GM12878 (cell line): ENCODE measurements at regions not wholly inside any gene's neighbourhood (a gene's known extent, or its start where the extent isn't known, plus 50 kb on each side); places are given as distances from the start of the nearest gene placed in this dataset.

Experiments
- CHD1 ChIP-seq: IDR thresholded peaks from 2 replicates; pipeline ENCODE4 v1.6.1; 2012; ENCODE audit warnings: low read depth, low read length, improper control_type of control experiment
- IKZF2 ChIP-seq, 2 experiments: fragments of 450-650 bp; IDR thresholded peaks; 2 replicates each; pipeline ENCODE4 v1.6.1; 2017; ENCODE audit warnings: mild to moderate bottlenecking in 2 of 2, moderate library complexity in 2 of 2
- IRF5 ChIP-seq: fragments of 450-650 bp; IDR thresholded peaks from 2 replicates; pipeline ENCODE4 v1.6.1; 2017; ENCODE audit warnings: borderline replicate concordance
- PRDM15 ChIP-seq: fragments of 450-650 bp; formaldehyde crosslinking; IDR thresholded peaks from 2 replicates; pipeline ENCODE4 v1.4.0; 2020; ENCODE audit warnings: mild to moderate bottlenecking, moderate library complexity
- RCOR1 ChIP-seq: conservative IDR thresholded peaks from 2 replicates; pipeline ENCODE4 v1.6.1; 2012; ENCODE audit warnings: low read depth, low read length, improper control_type of control experiment
- SIN3A ChIP-seq: IDR thresholded peaks from 2 replicates; pipeline ENCODE4 v1.6.1; 2012; ENCODE audit warnings: low read depth, low read length, improper control_type of control experiment
- SRF ChIP-seq, 2 experiments: IDR thresholded peaks; 2 replicates each; pipeline ENCODE4 v1.6.1; 2011; ENCODE audit warnings: low read depth in 2 of 2, low read length in 2 of 2, mild to moderate bottlenecking in 1 of 2, moderate library complexity in 1 of 2
- WRNIP1 ChIP-seq: IDR thresholded peaks from 2 replicates; pipeline ENCODE4 v1.6.1; 2011; ENCODE audit warnings: low read depth, low read length, improper control_type of control experiment, borderline replicate concordance
- ZNF622 ChIP-seq: fragments of 450-650 bp; IDR thresholded peaks from 2 replicates; pipeline ENCODE4 v1.6.1; 2017; ENCODE audit warnings: mild to moderate bottlenecking, inconsistent platforms
- TF ChIP-seq, protein P1 (sequence below): fragments of 450-650 bp; IDR thresholded peaks from 2 replicates; pipeline ENCODE4 v1.6.1; 2016; ENCODE audit warnings: mild to moderate bottlenecking, moderate library complexity, borderline replicate concordance
- TF ChIP-seq, protein P2 (sequence below): fragments of 450-650 bp; IDR thresholded peaks from 2 replicates; pipeline ENCODE4 v1.6.1; 2018; ENCODE audit warnings: mild to moderate bottlenecking, low read depth, moderate library complexity; ENCODE audit not compliant: partially characterized antibody
- TF ChIP-seq, protein P3 (sequence below): fragments of 450-650 bp; conservative IDR thresholded peaks from 2 replicates; pipeline ENCODE4 v1.6.1; 2017; ENCODE audit warnings: mild to moderate bottlenecking, moderate library complexity

DNA sequence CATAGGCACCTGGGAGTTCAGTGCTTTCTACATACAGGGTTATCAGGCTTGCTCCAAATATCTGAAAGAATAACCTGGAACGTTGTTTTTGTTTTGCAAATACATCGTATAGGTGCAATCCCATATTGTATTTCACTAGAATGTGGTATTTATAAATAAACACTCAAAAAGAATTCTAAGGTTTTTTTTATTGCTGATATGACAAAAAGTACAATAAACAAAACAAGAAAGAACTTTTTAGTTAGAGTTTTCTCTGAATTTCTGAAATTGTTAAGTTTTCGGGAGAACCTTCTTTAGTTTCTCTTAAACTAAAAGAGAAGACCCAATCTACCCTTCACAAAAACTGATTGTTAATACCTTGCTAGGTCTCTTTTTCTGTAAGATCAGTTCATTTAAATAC is 225.8 kb downstream of the CCDC59 start (continued):
- TF ChIP-seq, protein P1, sequence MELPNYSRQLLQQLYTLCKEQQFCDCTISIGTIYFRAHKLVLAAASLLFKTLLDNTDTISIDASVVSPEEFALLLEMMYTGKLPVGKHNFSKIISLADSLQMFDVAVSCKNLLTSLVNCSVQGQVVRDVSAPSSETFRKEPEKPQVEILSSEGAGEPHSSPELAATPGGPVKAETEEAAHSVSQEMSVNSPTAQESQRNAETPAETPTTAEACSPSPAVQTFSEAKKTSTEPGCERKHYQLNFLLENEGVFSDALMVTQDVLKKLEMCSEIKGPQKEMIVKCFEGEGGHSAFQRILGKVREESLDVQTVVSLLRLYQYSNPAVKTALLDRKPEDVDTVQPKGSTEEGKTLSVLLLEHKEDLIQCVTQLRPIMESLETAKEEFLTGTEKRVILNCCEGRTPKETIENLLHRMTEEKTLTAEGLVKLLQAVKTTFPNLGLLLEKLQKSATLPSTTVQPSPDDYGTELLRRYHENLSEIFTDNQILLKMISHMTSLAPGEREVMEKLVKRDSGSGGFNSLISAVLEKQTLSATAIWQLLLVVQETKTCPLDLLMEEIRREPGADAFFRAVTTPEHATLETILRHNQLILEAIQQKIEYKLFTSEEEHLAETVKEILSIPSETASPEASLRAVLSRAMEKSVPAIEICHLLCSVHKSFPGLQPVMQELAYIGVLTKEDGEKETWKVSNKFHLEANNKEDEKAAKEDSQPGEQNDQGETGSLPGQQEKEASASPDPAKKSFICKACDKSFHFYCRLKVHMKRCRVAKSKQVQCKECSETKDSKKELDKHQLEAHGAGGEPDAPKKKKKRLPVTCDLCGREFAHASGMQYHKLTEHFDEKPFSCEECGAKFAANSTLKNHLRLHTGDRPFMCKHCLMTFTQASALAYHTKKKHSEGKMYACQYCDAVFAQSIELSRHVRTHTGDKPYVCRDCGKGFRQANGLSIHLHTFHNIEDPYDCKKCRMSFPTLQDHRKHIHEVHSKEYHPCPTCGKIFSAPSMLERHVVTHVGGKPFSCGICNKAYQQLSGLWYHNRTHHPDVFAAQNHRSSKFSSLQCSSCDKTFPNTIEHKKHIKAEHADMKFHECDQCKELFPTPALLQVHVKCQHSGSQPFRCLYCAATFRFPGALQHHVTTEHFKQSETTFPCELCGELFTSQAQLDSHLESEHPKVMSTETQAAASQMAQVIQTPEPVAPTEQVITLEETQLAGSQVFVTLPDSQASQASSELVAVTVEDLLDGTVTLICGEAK: no peak
- TF ChIP-seq SIN3A (no peak), SRF (IDR thresholded peaks at IDR 0.05; ENCODE audit: low read depth in 2 of 2, low read length in 2 of 2) (no peak), IKZF2 (IDR thresholded peaks at IDR 0.05) (no peak), RCOR1 (no peak), WRNIP1 (no peak), PRDM15 (CRISPR knock-in tag) (no peak), ZNF622 (no peak), CHD1 (no peak), IRF5 (no peak)
- TF ChIP-seq, protein P2, sequence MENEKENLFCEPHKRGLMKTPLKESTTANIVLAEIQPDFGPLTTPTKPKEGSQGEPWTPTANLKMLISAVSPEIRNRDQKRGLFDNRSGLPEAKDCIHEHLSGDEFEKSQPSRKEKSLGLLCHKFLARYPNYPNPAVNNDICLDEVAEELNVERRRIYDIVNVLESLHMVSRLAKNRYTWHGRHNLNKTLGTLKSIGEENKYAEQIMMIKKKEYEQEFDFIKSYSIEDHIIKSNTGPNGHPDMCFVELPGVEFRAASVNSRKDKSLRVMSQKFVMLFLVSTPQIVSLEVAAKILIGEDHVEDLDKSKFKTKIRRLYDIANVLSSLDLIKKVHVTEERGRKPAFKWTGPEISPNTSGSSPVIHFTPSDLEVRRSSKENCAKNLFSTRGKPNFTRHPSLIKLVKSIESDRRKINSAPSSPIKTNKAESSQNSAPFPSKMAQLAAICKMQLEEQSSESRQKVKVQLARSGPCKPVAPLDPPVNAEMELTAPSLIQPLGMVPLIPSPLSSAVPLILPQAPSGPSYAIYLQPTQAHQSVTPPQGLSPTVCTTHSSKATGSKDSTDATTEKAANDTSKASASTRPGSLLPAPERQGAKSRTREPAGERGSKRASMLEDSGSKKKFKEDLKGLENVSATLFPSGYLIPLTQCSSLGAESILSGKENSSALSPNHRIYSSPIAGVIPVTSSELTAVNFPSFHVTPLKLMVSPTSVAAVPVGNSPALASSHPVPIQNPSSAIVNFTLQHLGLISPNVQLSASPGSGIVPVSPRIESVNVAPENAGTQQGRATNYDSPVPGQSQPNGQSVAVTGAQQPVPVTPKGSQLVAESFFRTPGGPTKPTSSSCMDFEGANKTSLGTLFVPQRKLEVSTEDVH: no peak
- TF ChIP-seq, protein P3, sequence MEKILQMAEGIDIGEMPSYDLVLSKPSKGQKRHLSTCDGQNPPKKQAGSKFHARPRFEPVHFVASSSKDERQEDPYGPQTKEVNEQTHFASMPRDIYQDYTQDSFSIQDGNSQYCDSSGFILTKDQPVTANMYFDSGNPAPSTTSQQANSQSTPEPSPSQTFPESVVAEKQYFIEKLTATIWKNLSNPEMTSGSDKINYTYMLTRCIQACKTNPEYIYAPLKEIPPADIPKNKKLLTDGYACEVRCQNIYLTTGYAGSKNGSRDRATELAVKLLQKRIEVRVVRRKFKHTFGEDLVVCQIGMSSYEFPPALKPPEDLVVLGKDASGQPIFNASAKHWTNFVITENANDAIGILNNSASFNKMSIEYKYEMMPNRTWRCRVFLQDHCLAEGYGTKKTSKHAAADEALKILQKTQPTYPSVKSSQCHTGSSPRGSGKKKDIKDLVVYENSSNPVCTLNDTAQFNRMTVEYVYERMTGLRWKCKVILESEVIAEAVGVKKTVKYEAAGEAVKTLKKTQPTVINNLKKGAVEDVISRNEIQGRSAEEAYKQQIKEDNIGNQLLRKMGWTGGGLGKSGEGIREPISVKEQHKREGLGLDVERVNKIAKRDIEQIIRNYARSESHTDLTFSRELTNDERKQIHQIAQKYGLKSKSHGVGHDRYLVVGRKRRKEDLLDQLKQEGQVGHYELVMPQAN: no peak
